Kidney epithelial cell (primary cell): ENCODE measurements at regions not wholly inside any gene's neighbourhood (a gene's known extent, or its start where the extent isn't known, plus 50 kb on each side); places are given as distances from the start of the nearest gene placed in this dataset.

ENCODE experiments used
- DNase-seq: peaks from one replicate; pipeline ENCODE4 v3.0.0-alpha.2; 2010; ENCODE audit warnings: low read depth
- H3K27me3 ChIP-seq: 2 replicates; pipeline ENCODE4 v1.6.0; 2011; ENCODE audit warnings: low read length; ENCODE audit not compliant: control insufficient read depth, insufficient read depth
- H3K36me3 ChIP-seq: 2 replicates; pipeline ENCODE4 v1.5.1; 2011; ENCODE audit warnings: low read length; ENCODE audit not compliant: control insufficient read depth, insufficient read depth
- H3K4me3 ChIP-seq: 2 replicates; pipeline ENCODE4 v1.5.1; 2011; ENCODE audit warnings: low read depth, mild to moderate bottlenecking, control low read depth, low read length
- CTCF ChIP-seq: IDR thresholded peaks from 2 replicates; pipeline ENCODE4 v1.5.1; 2011; ENCODE audit warnings: mild to moderate bottlenecking, moderate library complexity, low read length, control low read depth, inconsistent platforms; ENCODE audit not compliant: insufficient read depth, poor library complexity, severe bottlenecking

GRCh38 chr4:62170235-62170634 lies 970.1 kb downstream of the ADGRL3 start:
- Histone ChIP-seq H3K27me3 (no peaks in the 10 kb centered on the region), H3K36me3 (no peaks in the 10 kb centered on the region), H3K4me3 (no peak overlapping the region)
- TF ChIP-seq CTCF: no peak
- DNase-seq: no peak

- TF ChIP-seq CTCF: no peak
- Histone ChIP-seq H3K36me3 (no peaks in the 10 kb centered on the region), H3K4me3 (no peak overlapping the region), H3K27me3 (no peaks in the 10 kb centered on the region)
- DNase-seq: no peak
These were observed 968.6 kb downstream of the ADGRL3 start for GRCh38 chr4:62168681-62169080.

GRCh38 chr4:62162606-62163005 lies 962.5 kb downstream of the ADGRL3 start:
- DNase-seq: no peak
- TF ChIP-seq CTCF: no peak

GRCh38 chr4:62161446-62161845 lies 961.3 kb downstream of the ADGRL3 start:
- no peaks in the 10 kb centered on the region for H3K36me3 ChIP-seq
- H3K4me3 ChIP-seq: no peak overlapping the region
- no peaks in the 10 kb centered on the region for H3K27me3 ChIP-seq
- TF ChIP-seq CTCF: no peak
- DNase-seq: no peak

More at GRCh38 chr4:62162606-62163005, 962.5 kb downstream of the ADGRL3 start:
- Histone ChIP-seq H3K4me3 (no peak overlapping the region), H3K27me3 (no peaks in the 10 kb centered on the region), H3K36me3 (no peaks in the 10 kb centered on the region)

- no peak overlapping the region for H3K4me3 ChIP-seq
- DNase-seq: no peak
- no peaks in the 10 kb centered on the region for H3K36me3 ChIP-seq
- no peak for TF ChIP-seq CTCF
- no peaks in the 10 kb centered on the region for H3K27me3 ChIP-seq
These were observed 959.8 kb downstream of the ADGRL3 start for GRCh38 chr4:62159876-62160275.

GRCh38 chr4:62159306-62159705 lies 959.2 kb downstream of the ADGRL3 start:
- Histone ChIP-seq H3K27me3 (no peaks in the 10 kb centered on the region), H3K4me3 (no peak overlapping the region), H3K36me3 (no peaks in the 10 kb centered on the region)
- TF ChIP-seq CTCF: no peak
- no peak for DNase-seq
